RWPE1 (cell line): ENCODE measurements at regions not wholly inside any gene's neighbourhood (a gene's known extent, or its start where the extent isn't known, plus 50 kb on each side); places are given as distances from the start of the nearest gene placed in this dataset.

Source experiments
- CTCF ChIA-PET: fragments of 350-600 bp; sonication (Branson Sonifier 250); formaldehyde crosslinking; extraction: SDS; loops from one replicate; lab custom pipeline; 2021; lab: Yijun Ruan, JAX
- POLR2A ChIA-PET: fragments of 400-600 bp; formaldehyde crosslinking; extraction: SDS; loops from one replicate; lab custom pipeline; 2020; ENCODE audit warnings: antibody characterized with exemption; ENCODE audit not compliant: low non-redundant PET; lab: Yijun Ruan, JAX
- DNase-seq: peaks from one replicate; pipeline ENCODE4 v3.0.0; 2012; ENCODE audit warnings: low spot score
- H3K27ac ChIP-seq: fragments of 450-650 bp; 2 replicates; pipeline ENCODE4 v1.5.1; 2017
- TF ChIP-seq, protein P1 (sequence below): fragments of 450-650 bp; conservative IDR thresholded peaks from 2 replicates; pipeline ENCODE4 v1.5.1; 2017; ENCODE audit warnings: low read depth, mild to moderate bottlenecking

DNA sequence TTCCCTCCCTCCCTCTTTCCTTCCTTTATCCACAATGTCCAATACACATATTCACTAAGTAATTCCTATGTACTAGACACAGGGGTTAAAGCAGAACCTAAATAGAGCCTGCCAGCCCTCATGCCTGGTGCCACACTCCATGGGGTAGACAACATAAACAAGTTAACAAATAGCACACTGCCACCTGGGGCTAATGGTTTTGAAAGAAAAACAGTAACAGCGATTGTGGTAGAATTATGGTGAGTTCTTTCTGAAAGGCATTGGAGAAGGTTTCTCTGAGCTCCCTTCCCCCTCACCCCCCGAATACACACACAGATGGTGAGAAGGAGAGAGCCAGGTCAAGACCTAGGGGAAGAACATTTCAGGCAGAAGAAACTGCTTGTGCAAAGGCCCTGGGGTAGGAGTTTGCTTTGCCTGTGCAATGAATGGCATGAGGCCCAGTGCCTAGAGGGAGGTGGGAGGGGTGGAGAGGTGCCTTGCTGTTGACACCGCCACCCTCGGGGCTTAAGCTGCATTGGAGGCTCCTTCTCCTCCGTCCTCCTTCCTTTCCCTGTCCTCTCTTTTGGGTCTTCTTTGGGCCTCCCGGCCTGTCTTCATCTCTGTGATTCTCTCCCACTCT, 502.4 kb upstream of the SULF2 start:
- DNase-seq = no peak
- POLR2A ChIA-PET = no interaction called here
- CTCF ChIA-PET = no interaction called here
- TF ChIP-seq, protein P1, sequence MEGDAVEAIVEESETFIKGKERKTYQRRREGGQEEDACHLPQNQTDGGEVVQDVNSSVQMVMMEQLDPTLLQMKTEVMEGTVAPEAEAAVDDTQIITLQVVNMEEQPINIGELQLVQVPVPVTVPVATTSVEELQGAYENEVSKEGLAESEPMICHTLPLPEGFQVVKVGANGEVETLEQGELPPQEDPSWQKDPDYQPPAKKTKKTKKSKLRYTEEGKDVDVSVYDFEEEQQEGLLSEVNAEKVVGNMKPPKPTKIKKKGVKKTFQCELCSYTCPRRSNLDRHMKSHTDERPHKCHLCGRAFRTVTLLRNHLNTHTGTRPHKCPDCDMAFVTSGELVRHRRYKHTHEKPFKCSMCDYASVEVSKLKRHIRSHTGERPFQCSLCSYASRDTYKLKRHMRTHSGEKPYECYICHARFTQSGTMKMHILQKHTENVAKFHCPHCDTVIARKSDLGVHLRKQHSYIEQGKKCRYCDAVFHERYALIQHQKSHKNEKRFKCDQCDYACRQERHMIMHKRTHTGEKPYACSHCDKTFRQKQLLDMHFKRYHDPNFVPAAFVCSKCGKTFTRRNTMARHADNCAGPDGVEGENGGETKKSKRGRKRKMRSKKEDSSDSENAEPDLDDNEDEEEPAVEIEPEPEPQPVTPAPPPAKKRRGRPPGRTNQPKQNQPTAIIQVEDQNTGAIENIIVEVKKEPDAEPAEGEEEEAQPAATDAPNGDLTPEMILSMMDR = no peak
- no peak overlapping the region for H3K27ac ChIP-seq

DNA sequence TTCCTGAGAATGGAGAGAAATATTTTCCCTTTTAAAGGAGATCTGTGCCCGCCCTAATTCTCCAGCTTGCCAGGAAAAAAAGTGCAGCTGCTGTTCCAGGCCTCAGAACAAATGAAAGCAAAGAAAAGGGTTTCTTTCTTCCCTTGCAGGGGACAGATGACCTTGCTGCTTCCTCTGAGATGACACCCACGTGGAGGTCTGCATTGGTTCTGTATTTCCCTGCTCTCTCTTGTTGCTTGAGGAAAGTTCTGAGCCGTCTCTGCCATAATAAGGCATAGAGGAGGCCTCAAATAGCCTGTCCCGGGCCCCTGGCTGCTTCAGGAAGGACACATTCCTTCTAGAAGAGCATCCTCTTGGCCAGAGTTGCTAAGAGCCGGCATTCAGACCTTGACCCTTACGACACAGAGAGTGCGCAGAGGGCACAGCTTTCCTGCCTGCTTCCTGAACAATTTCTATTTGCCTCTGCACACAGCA, 501.8 kb upstream of the SULF2 start:
- ChIA-PET CTCF (interaction anchor here (0.6 to 1.1 kb wide), 3 partner anchors 13 to 500 kb away, joined by 4 to 5 read pairs (median 4); no protein-coding TSS in a partner anchor), POLR2A (no interaction called here)
- no peak for DNase-seq
- peak overlapping the region; percentile 36 for H3K27ac ChIP-seq
- TF ChIP-seq, protein P1 = no peak

DNA sequence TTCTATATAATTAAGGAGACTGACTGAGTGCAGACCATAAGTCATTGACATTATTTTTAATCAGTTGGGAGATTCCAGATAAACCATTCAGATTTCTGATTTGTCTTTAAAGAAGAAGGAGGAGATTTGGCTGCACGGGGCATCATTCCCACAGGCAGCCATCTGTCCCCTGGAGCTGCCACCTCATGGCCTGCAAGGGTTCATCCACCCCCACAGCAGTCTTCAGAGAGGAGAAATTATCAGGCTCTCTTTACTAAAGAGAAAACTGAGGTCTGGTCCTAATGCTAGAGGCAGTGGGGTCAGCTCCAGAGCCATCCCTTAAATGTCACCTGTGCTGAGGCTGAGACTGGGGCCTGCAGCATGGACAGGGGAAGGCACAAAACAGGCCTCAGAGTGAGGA, 501.3 kb upstream of the SULF2 start:
- peak overlapping the region; percentile 36 for H3K27ac ChIP-seq
- DNase-seq = no peak
- ChIA-PET CTCF (interaction anchor here (0.6 to 1.1 kb wide), 3 partner anchors 13 to 500 kb away, joined by 4 to 5 read pairs (median 4); no protein-coding TSS in a partner anchor), POLR2A (no interaction called here)
- TF ChIP-seq, protein P1 = no peak

DNA sequence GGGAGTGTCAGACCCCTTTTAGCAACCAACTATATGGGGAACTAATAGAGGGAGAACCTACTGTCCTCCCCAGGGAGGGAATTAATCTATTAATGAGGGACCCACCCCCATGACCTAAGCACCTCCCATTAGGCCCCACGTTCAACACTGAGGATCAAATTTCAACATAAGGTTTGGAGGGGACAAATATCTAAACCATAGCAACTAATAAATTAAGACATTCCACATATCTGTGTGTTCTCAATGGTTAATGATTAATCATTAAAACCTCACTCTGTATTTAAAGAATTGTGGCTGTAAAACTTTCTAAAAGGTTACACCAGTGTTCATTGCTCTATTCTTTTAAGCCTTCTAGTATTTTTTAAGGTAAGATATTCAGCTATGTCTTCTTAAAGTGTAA, 500.4 kb upstream of the SULF2 start:
- H3K27ac ChIP-seq = no peak overlapping the region
- no peak for DNase-seq
- TF ChIP-seq, protein P1 = no peak
- POLR2A ChIA-PET = no interaction called here
- CTCF ChIA-PET = no interaction called here

DNA sequence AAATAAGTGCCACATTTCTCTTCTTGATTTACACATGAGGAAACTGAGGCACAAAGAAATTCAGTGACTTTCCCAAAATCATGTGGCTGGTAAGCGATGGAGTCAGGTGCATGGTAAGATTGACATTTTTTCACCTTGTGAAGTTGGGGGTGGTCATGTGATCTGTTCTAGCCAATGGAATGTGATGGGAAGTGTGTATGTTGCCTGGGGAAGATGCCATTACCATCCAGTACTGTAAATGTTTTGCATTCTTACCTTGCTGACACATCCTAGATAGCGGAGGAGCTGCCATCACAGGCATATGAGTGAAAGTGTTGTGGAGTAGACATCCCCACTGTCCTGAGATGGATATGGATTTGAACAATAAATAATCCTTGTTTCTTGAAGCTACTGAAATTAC, 499.6 kb upstream of the SULF2 start:
- TF ChIP-seq, protein P1 = no peak
- CTCF ChIA-PET = interaction anchor here (0.9 kb wide), 1 partner anchor 336 kb away, joined by 3 read pairs; no protein-coding TSS in a partner anchor
- peak; percentile 82 for DNase-seq
- no peak overlapping the region for H3K27ac ChIP-seq
- POLR2A ChIA-PET = no interaction called here

DNA sequence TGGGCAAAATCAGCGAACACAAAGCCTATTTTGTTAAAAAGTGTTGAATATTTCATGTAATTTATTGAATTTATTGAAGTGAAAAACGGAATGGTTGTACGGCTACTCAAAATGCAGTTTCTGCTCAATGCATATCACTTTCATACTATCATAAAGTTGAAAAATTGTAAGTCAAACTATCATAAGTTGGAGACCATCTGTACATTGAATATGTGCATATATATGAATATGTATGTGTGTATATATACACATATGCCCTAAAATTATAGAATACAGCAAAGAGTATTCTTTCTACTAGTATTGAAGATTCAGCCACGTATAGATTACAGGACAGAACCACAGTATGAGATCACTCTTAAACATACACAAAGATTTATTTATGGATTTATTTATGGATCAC, 499.0 kb upstream of the SULF2 start:
- CTCF ChIA-PET = interaction anchor here (0.6 to 0.9 kb wide), 2 partner anchors 336 to 563 kb away, joined by 3 read pairs; no protein-coding TSS in a partner anchor
- H3K27ac ChIP-seq = no peak overlapping the region

More for the DNA sequence above, 499.0 kb upstream of the SULF2 start:
- TF ChIP-seq, protein P1 = no peak
- POLR2A ChIA-PET = no interaction called here
- no peak for DNase-seq
